Stomach (tissue), 8 donors: ENCODE measurements at regions not wholly inside any gene's neighbourhood (a gene's known extent, or its start where the extent isn't known, plus 50 kb on each side); places are given as distances from the start of the nearest gene placed in this dataset.

Experiments used
- DNase-seq, 2 donors: peaks; one replicate each; pipeline versions ENCODE4 v3.0.0 to v3.0.0-alpha.2; 2013 to 2019
- H3K27ac ChIP-seq, 5 donors: fragments of 200-600 bp in 4 of 5; sonication (generic) in 4 of 5; one replicate each; pipeline ENCODE4 v1.5.1; 2013 to 2019; ENCODE audit warnings: mild to moderate bottlenecking in 1 of 5, moderate library complexity in 1 of 5
- H3K27me3 ChIP-seq, 3 donors: fragments of 200-600 bp; sonication (generic); one replicate each; pipeline ENCODE4 v1.5.1; 2017 to 2019; ENCODE audit warnings: mixed run types in 1 of 3
- H3K36me3 ChIP-seq, 4 donors: fragments of 200-600 bp; sonication (generic); 1 replicate in 3 of 4; 2 replicates in 1 of 4; pipeline ENCODE4 v1.5.1; 2016 to 2019
- H3K4me1 ChIP-seq, 4 donors: fragments of 200-600 bp; sonication (generic); one replicate each; pipeline ENCODE4 v1.5.1; 2016 to 2019
- H3K4me3 ChIP-seq, 4 donors: fragments of 200-600 bp; sonication (generic) in 3 of 4; one replicate each; pipeline ENCODE4 v1.5.1; 2016 to 2019; ENCODE audit warnings: mild to moderate bottlenecking in 1 of 4
- H3K9me3 ChIP-seq, 4 donors: fragments of 200-600 bp; sonication (generic); one replicate each; pipeline ENCODE4 v1.5.1; 2016 to 2019
- EP300 ChIP-seq: sonication (generic); formaldehyde crosslinking; IDR thresholded peaks from one replicate; pipeline ENCODE4 v1.6.1; 2017; ENCODE audit warnings: antibody characterized with exemption
- POLR2A ChIP-seq, 4 donors: fragments of 450-650 bp; IDR thresholded peaks; one replicate each; pipeline ENCODE4 v1.6.1; 2016; ENCODE audit warnings: antibody characterized with exemption in 4 of 4, control low read depth in 2 of 4, mild to moderate bottlenecking in 1 of 4, moderate library complexity in 1 of 4
- POLR2AphosphoS5 ChIP-seq, 3 donors: sonication (generic); formaldehyde crosslinking; IDR thresholded peaks; one replicate each; pipeline ENCODE4 v1.6.1; 2016; ENCODE audit warnings: antibody characterized with exemption in 3 of 3
- WGBS, 5 donors: extraction: QIAGEN DNeasy Blood & Tissue Kit in 3 of 5; methylation state at CpG; one replicate each; pipeline versions ENCODE4 v1.1.5 to v1.1.7; 2013 to 2018; 5-methylcytosine and 5-hydroxymethylcytosine counted together
- intact Hi-C: fragments of 100-400 bp; cut with DNase I; formaldehyde crosslinking; loops from one replicate; pipeline ENCODE4 v1.15.1; 2023; ENCODE audit warnings: low total_unique reads
- TF ChIP-seq, protein P1 (sequence below), 7 experiments: fragments of 450-650 bp in 4 of 7; fragments of 200-600 bp in 3 of 7; sonication (generic) in 3 of 7; IDR thresholded peaks; one replicate each; pipeline ENCODE4 v1.5.1; 2016 to 2019; ENCODE audit warnings: antibody characterized with exemption in 7 of 7, control low read depth in 2 of 7, mild to moderate bottlenecking in 1 of 7
- donor health status: healthy with polysubstance abuse.
- donor health status: Bipolar disorder and iron deficiency.
- donor health status: healthy.

DNA sequence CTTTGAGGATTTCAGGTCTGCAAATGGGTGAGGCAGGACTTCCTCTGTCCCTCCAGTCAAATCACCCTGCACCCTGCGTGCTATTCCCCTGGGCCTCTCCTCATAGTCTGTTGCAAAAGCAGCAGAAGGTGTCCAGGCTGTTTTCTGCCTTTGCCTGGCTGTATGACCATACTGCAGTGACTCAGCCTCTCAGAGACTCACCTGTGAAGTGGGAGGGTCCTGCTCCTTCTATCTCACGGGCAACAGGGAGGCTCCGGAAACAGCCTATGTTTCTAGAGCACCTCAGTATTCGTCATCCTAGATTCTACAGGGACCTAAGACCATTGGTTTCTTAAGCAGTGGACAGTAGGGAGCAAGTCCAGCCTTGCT, 216.4 kb downstream of the TLE3 start:
- DNase-seq, result no peak
- H3K27ac ChIP-seq, result no peak overlapping the region
- intact Hi-C loops, result no loop called here
- no peaks in the 10 kb centered on the region for H3K36me3 ChIP-seq
- H3K27me3 ChIP-seq, result peaks cover 0 to 17% (median 0%) of the 10 kb centered on the region in 3 donors
- TF ChIP-seq POLR2AphosphoS5 (IDR thresholded peaks at IDR 0.05), result no peak
- TF ChIP-seq POLR2A (IDR thresholded peaks at IDR 0.05), result no peak
- TF ChIP-seq EP300, result no peak
- TF ChIP-seq, protein P1, sequence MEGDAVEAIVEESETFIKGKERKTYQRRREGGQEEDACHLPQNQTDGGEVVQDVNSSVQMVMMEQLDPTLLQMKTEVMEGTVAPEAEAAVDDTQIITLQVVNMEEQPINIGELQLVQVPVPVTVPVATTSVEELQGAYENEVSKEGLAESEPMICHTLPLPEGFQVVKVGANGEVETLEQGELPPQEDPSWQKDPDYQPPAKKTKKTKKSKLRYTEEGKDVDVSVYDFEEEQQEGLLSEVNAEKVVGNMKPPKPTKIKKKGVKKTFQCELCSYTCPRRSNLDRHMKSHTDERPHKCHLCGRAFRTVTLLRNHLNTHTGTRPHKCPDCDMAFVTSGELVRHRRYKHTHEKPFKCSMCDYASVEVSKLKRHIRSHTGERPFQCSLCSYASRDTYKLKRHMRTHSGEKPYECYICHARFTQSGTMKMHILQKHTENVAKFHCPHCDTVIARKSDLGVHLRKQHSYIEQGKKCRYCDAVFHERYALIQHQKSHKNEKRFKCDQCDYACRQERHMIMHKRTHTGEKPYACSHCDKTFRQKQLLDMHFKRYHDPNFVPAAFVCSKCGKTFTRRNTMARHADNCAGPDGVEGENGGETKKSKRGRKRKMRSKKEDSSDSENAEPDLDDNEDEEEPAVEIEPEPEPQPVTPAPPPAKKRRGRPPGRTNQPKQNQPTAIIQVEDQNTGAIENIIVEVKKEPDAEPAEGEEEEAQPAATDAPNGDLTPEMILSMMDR (IDR thresholded peaks at IDR 0.05), result no peak
- WGBS, 5 donors, result 61 to 81% (median 75%) methylated on average over 4 of the region's 4 CpGs
- no peaks in the 10 kb centered on the region for H3K9me3 ChIP-seq
- H3K4me3 ChIP-seq, result no peak overlapping the region
- H3K4me1 ChIP-seq, result no peaks in the 10 kb centered on the region

DNA sequence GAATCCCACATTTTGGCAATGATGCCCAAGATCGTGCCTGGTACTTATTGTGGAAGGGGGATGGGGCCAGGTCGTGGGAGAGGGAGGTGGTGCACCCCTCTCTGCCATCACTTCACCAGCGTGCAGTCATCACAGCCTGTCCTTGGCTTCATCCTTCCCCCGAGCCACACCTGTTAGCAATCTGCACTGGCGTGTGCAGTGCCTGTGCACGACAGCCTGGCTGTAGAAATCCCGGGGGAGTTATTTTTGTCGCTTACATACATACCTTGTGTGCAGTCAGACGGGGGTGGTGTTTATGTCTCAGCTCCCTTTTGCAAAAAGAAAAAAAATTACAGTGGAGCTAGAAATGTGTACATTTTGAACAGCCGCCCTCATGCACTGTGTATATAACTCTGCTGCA, 216.0 kb downstream of the TLE3 start:
- H3K4me1 ChIP-seq, result no peaks in the 10 kb centered on the region
- DNase-seq, result no peak
- peaks cover 0 to 20% (median 0%) of the 10 kb centered on the region in 3 donors for H3K27me3 ChIP-seq
- no peaks in the 10 kb centered on the region for H3K9me3 ChIP-seq
- no peak overlapping the region for H3K27ac ChIP-seq
- intact Hi-C loops, result no loop called here
- TF ChIP-seq, protein P1 (IDR thresholded peaks at IDR 0.05), result no peak
- TF ChIP-seq POLR2A (IDR thresholded peaks at IDR 0.05) (no peak), POLR2AphosphoS5 (IDR thresholded peaks at IDR 0.05) (no peak), EP300 (no peak)
- H3K36me3 ChIP-seq, result no peaks in the 10 kb centered on the region
- WGBS, 5 donors, result 59 to 66% (median 65%) methylated on average over 10 of the region's 10 CpGs
- H3K4me3 ChIP-seq, result no peak overlapping the region

DNA sequence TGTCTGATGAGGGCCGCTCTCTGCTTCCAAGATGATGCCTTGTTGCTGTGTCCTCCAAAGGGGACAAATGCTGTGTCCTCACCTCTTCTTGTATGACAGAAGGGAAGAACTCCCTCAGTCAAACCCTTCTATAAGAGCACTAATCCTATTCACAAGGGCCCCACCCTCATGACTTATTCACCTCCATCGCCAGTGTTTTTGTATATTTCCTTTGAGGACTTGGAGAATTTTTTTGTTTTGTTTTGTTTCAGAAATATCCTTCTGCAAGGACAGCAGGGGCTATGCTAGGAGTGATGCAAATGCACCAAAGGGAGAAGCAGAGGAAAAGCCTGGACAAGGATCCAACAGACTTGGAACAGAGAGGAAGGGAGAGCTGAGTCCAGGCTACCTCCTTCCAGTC, 214.4 kb downstream of the TLE3 start:
- TF ChIP-seq, protein P1 (IDR thresholded peaks at IDR 0.05), result no peak
- TF ChIP-seq POLR2AphosphoS5 (IDR thresholded peaks at IDR 0.05) (no peak), EP300 (no peak)
- no peaks in the 10 kb centered on the region for H3K36me3 ChIP-seq
- H3K4me1 ChIP-seq, result no peaks in the 10 kb centered on the region
- intact Hi-C loops, result no loop called here
- DNase-seq, result no peak
- no peak overlapping the region for H3K4me3 ChIP-seq
- H3K27ac ChIP-seq, result no peak overlapping the region
- WGBS, 5 donors, result 89 to 100% (median 98%) methylated on average over 2 of the region's 2 CpGs
- H3K27me3 ChIP-seq, result peaks cover 0 to 20% (median 0%) of the 10 kb centered on the region in 3 donors
- no peaks in the 10 kb centered on the region for H3K9me3 ChIP-seq

DNA sequence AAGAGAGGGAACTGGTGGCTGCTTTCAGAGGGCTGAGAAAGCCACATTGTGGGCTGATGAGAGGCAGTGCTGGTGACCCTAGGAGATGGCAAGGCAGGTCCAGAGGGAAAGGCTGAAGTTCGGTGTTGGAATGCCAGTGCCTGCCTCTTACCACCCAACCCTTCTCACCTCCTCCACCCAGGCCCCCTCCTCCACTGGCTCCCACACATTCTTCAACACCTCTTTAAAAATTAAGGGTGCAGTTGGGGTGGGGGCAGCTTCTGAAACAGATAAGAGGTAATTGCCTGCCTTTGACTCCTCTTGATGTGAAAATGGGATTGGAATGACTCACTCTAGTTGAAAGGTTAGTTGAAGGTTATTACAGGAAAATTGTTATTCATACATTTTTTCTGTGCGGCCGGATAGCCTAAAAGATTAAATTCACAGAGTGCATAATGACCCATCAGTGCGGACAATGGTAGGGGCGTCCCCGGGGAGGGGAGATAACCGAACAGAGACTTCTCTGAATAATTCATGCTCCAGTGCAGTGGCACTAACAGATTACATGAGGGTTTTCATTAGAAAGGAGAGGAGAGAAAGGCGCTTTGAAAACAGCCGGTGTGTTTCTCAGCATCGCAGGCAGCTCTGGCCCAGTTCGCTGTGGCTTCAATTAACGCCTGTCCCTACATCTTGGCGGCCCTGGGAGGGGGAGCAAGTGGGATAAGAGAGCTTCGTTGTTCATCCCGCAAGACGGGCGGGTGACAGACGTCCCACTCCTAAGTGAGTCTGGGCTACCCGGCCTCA, 212.4 kb downstream of the TLE3 start:
- no peaks in the 10 kb centered on the region for H3K4me1 ChIP-seq
- no peaks in the 10 kb centered on the region for H3K36me3 ChIP-seq
- WGBS, 5 donors, result 48 to 58% (median 55%) methylated on average over 19 of the region's 19 CpGs
- no peak overlapping the region for H3K27ac ChIP-seq
- no peaks in the 10 kb centered on the region for H3K9me3 ChIP-seq
- no peak for DNase-seq
- intact Hi-C loops, result no loop called here
- peaks cover 0 to 20% (median 0%) of the 10 kb centered on the region in 3 donors for H3K27me3 ChIP-seq
- TF ChIP-seq POLR2AphosphoS5 (IDR thresholded peaks at IDR 0.05), result no peak
- no peak for TF ChIP-seq EP300
- TF ChIP-seq, protein P1 (IDR thresholded peaks at IDR 0.05), result no peak
- no peak for TF ChIP-seq POLR2A (IDR thresholded peaks at IDR 0.05)
- H3K4me3 ChIP-seq, result no peak overlapping the region
